NAMALWA (cell line): ENCODE measurements at regions not wholly inside any gene's neighbourhood (a gene's known extent, or its start where the extent isn't known, plus 50 kb on each side); places are given as distances from the start of the nearest gene placed in this dataset.
A peak's percentile ranks its signal among the peaks of the same experiment; 100 is the strongest.

Experiments
- DNase-seq: peaks from one replicate; pipeline ENCODE4 v3.0.0-alpha.2; 2015; ENCODE audit warnings: low spot score

DNA sequence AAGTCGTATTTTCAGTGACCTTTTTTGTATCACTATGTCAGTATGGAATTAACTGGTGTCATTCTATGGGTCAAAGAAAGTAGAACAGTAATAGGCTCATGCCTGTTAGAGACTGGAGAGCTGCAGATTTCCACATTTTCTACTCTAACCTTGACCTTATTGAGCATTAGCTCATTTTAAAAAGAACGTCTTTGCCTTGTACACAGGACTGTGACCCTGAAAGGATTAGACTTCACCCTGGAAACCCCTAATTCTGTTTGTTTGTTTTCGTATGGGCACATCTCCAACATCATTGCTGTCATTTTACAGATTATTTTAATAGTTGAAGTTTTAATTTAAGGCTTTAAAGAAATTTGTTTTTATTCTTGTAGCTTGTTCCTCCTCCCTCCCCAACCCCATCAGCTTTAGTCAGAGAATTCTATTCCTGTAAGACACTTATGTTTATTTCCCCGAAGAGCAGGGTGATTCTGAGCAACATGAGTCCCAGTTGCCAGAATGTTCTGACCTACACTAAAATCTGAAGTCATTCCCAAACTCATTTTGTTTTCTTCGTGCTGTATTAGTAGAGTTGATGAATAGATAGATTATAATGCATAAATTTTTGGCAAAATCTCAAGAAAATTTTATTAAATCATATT lies 451.3 kb downstream of the FOXG1 start:
- DNase-seq, result no peak

DNA sequence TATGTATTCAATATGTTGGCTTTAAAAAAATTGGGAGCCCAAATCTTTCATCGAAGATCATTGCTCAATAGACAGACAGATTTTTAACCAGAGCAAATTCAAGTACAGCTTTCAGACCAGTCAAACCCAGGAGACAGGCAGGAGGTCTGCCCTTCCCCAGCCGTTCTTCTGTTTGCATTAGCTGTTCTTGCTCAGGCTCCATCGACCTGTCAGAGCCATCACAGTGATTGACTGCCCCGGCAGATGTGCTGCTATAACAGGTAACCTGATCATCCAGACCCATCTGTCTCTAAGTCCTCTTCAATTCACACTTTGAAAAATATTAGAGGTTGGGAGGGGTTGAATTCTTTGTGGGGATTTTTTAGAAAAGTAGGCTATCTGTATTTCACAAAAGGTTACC lies 453.5 kb downstream of the FOXG1 start:
- no peak for DNase-seq

DNA sequence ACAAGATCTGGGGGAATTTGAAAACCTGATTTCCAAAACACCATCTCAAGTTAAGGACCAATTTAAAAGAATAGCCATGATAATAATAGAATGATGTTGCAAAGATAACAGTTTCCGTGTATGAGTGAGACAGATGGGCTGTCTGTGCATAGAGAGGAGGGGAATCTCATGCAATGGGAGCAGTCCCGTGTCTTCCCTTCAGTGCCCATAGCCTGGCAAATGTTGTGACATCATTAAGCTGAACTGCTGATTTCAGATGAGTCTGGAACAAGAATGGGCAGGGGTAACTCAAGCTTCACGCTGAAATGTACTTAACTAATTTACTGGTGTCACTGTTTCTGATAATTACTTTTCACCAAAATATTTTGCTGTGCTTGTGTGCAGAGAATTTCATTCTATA lies 454.0 kb downstream of the FOXG1 start:
- DNase-seq, result no peak

DNA sequence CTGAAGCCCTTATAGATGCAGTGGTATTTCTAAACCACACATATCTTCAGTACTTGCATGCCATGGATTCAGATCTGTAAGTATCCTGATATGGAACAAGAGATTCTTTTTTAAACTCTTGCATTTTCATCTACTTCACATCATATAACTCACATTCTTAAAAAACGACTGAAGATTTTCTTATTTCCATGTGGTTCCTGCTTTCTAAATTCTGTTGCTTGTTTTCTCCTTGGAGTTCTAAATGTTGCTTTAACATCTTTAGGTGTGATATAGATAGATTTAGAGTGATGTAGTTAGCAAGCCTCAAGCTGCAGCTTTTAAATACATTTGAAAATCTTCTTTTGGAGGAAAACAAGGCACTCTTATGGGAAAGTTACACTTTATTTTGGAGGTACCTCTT lies 455.4 kb downstream of the FOXG1 start:
- DNase-seq, result no peak

DNA sequence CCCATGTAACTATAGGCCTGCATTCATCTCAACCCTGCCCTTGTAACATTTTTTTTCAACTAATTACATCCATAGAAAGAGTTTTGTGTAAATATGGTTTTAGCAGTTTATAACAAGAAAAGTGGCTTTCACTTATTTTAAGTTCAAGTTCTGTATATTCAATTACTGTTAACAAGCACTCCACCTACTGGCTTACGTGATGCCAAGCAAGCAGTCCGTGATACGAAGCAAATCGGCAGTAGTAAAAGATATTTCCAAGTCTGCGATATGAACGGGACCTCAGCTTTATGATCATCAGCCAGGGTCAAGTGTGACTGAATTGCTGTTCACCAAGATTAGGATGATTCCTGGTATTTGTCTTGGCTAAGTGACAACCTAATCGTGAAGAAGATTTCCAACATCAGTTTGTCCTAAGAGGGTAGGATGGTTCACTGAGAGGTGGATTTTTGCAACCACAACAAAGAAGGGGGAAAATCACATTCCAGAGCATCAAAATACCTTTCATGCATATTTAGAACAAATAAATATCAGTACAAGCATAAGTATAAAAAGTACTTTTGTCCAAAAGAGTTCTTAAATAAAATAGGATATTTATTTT lies 456.2 kb downstream of the FOXG1 start:
- DNase-seq, result peak; percentile 16

DNA sequence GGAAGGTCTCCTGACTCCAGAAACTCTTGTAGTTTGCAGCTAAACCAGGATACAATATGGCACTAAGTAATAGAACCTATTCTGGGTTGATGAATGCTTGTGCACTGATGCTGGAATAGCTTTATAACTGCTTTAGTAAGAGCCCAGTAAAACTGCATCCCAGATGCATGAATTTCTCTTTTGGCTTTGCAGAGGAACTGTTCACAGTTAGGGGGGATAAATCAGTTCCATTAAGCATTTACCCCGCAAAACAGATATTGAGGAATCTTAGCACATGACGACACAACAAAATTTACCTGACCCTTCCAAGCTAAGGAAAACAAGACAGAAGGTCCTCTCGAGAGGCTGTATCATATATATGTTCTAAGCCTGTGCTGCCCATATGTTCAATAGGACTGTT lies 457.4 kb downstream of the FOXG1 start:
- DNase-seq, result no peak

DNA sequence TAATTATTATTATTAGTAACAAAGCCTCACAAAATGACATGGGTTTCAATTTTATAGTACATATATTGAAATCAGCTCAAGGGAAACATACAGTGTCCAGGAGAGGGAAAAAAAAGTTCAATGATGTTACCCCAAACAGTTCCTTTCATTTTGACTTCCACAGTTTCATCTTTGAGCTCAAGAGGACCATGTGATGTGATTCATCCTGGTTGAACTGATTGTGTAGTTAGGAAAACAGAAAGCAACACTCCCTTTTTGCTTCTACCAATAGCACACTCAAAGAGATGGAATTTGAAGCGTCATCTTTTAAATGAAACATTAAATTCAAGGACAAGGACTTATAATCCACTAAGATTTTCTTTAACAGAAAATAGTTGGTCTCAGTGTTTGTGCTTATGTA lies 461.0 kb downstream of the FOXG1 start:
- DNase-seq, result no peak

DNA sequence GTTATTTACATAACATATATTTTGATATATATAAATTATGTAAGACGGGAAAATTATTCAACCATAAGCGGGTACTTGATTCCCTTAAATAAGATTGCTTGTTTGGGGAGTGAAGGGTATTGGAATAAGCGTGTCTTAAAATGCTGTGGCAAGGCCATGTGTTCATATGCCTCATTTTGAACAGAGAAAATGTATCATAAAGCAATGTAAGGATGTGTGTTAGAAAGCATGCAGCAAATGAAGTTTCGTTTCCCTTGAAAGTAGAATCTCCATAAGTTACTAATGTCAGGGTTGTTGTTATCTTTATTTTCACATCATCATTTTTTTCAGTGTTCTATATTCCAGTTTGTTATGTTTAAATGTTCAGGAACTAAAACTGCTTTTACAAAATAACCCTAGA lies 465.6 kb downstream of the FOXG1 start:
- DNase-seq, result no peak

DNA sequence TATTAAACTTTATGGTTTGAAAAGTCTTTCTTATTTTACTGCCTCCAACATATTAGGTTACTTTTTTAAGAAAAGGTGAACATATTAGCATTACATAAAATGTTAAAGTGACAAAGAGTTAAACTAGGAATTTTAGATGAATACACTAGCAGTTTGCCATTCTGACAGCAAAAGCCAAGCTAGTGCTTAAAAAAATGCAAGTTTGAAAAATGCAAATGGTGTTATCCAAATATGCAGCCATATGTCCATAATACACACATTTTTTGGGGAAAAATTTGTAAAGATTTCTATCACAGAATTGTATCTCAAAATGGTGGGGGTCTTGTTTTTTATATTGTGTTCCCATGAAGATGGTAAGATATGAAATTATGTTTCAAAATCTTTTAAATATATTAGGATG lies 466.1 kb downstream of the FOXG1 start:
- no peak for DNase-seq

DNA sequence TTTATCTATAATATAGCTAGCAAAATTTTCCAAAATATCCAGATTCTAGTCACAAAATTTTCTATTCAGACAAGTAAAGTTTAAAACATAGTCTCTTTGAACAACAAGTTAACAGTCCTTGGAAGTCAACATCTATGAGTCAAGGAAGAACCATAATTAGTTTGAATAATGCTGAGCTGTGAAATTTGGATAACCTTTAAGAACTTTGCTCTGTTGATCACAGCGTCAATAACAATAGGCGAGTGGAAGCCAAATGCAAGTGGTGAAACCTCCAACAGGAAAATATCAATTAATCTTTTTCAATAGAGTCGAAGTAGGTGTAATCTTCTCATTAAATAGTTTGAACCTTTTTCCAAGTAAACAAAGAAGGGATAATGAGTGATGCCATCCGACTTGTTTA lies 466.6 kb downstream of the FOXG1 start:
- DNase-seq, result no peak

DNA sequence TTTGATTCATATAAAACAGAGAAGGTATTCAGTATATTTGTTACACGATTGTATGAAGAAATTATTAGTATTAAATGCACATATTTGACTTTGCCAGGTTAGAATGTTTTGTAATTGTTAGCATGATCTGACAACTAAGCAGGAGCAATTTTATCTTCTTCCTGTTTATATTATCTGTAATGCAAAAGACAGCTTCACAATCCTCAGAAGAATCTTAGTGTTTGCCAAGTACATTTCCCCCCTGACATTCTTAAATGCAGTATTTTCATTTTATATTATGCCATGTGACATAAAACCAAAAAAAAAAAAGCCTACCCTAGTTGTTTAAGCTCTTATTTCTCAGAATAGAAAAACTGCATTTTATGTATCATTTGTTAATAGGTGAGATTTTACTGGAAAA lies 469.4 kb downstream of the FOXG1 start:
- no peak for DNase-seq

DNA sequence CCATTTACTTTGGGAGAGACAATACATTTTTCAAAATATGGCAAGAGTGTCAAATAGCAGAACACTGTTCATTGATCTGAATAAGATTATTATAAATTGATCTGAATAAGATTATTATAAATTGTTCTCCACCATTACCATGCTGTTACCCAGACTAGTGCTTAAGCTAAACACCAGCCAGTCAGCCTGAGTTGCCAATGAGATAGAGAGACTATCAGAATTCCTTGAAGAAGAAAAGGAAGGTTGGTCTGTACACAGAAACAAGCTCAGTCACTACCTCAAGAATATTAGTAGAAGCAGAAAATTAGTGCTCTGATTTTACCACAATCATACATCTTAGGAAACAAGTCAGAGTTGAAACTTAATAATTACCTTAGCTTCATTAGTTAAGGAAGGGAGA lies 469.8 kb downstream of the FOXG1 start:
- DNase-seq, result no peak

DNA sequence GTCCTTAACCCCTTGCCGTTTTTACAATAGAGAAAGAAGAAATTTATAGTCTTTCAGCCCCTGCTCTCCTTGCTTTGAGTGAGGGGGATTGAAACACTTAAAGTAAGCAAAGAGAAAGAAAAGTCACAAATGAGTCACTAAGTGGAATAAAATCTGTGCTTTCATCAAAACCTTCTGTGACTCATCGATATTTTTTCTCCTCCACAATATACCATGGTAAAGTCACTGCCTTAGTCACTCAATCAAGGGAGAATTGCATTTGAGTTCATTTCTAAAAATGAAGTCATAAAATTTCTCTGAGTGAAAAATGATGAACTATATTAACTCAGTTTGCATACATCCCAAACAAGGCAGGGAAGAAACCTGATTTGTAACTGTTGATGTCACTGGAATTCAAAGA lies 470.3 kb downstream of the FOXG1 start:
- DNase-seq, result no peak

DNA sequence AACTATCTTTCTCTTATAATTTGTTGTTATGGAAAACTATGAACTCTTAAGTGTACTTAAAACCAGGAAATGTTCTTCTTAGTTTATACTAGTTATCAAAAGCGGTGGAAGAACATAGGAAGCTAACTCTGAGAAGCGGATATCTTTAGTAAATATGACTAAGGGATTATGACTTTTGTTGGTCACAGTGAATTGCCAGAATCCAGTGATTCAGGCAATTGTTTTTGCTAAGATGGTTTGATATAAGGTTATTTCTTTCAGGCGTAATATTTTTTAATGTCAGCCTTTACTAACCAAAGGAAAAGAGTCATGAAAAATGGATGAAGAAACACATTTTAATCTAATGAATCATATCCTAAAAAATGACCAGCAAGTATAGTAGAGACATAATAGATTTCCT lies 473.5 kb downstream of the FOXG1 start:
- DNase-seq, result no peak

DNA sequence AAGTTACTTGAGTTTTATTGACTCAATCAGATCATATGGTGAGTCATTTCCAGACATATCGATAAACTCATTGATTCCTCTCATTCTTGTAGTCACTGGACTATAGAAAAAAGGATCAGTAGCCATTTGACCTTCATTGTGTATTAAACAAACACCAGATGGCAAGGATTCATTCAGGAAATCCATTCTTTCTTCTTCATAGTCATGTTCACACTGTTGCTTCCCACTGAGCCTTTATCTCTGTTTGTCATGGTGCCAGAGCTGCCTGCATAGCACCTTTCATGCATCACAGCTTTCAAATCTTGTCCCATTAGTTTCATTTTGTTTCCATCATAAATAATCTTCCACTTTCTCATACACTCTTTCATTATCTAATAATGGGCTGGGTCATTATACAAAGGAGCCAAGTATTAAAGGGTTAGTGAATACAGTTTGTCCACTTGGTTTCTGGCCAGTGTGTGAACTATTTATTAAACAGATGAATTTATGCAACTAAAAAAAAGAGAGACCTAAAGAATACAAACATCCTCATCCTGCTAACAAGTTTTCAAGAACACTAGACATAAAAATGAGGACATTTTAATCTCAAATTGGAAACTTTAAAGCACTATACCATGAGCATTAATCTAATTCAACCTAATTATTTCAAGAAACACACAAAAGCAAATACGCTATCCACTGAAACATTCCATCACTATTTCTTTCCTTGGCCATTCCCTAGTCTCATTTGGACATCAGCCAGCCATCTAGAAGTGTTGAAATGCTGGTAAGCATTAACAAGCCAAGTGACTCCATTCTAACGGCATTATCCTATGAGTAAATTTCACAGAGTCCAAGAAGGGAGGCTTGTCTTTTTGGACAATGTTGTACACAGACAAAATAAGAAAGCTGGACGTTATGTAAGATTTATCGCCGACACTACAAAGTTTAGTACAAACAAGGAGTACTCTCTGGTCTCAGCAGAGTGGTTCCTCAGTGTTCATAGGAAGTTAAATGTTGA lies 476.5 kb downstream of the FOXG1 start:
- DNase-seq, result no peak

DNA sequence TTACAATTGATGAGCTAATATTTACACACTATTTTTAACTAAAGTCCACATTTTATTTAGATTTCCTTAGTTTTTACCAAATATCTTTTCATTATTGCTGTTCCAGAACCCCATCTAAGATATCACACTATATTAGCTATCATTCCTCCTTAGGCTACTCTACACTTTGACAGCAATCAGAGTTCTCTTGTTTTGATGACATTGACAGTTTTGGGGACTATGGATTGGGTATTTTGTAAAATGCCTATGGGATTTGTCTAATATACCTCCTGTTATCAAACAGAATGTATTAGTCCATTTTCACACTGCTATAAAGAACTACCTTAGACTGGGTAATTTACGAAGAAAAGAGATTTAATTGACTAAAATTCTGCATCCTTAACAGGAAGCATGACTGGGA lies 489.1 kb downstream of the FOXG1 start:
- no peak for DNase-seq

DNA sequence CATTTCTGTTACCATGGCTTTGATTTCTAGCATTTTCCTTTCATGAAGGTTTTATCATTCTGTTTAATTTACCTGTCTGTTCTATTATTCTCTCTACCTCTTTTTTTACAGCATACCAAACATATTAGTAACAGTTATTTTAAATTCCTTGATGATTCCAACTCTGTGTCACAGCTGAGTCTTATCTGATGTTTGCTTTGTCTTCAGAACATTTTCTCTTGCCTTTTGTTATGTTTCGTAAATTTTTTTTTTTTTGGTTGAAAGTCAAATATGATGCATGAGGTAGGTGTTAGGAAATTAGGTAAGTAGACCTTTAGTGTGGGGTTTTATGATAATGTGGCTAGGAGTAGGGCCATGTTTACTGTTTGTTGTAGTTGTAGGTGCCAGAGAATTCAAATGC lies 496.4 kb downstream of the FOXG1 start:
- DNase-seq, result no peak

DNA sequence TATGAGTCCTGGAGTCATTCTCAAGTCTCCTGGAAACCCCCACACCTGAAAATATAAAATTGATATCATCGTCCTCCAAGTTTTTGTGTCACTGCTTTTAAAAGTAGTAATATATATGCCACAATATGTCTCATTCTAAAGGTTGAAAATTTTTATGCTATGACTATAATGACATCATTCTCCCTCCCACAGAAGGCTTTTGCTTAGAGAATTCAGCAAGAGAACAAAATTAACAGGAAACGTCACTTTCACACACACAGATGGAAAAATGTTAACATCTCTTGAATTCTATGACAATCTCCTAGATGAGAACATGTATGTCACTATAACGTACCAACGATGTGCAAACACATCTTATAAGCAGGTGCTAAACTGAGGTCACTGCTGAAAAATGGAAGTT lies 498.3 kb downstream of the FOXG1 start:
- DNase-seq, result no peak

DNA sequence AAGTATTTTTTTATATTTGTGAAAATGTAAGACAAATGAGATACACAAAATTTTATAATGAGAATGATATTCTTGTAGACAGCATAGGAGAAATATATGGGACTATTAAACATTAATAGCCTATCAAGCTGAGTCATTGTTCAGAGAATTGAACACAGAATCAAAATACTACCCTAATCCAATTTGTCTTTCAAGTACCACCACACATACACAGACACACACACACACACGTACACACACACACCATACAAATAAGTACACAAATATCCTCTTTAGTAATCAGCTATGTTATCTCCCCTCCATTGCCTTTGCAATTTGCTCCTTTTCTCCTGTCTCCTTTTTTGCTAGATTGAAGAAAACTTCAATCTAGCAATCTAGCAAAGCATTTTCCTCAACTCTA lies 499.3 kb downstream of the FOXG1 start:
- no peak for DNase-seq

DNA sequence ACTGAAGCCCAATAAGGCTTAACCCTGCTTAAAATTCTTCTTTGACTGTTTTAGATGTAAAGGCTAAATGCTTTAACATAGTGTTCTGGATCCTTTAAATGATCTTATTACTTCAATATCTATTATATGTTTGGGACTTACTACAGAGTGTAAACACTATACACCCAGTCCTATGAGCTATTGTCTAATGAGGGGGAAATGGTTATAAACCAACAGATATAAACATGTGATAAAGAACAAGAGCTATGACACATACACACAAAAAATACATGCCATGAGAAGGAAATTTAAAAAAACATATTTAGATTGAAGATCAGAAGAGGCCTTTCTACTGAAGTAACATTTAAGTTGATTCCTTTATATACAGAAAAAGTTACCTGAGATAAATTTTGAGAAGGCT lies 505.1 kb downstream of the FOXG1 start:
- no peak for DNase-seq

DNA sequence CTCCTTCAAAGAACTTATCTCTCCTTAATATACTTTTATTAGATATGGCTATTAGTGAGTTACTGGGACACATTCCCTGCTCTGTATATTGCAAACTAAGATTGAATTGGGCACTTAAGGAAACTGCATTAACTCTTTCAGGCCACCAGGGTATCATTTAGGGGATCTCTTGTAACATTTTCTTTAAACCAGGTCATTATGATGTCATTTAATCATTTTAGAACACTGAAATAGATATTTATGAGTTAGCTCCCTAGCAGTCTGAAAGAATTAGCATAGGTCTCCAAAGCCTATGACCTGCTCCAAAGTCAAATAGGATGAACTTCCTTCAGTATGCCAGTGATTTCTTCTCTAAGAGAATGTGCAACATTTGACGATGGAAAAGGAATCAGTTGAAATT lies 506.9 kb downstream of the FOXG1 start:
- DNase-seq, result no peak

DNA sequence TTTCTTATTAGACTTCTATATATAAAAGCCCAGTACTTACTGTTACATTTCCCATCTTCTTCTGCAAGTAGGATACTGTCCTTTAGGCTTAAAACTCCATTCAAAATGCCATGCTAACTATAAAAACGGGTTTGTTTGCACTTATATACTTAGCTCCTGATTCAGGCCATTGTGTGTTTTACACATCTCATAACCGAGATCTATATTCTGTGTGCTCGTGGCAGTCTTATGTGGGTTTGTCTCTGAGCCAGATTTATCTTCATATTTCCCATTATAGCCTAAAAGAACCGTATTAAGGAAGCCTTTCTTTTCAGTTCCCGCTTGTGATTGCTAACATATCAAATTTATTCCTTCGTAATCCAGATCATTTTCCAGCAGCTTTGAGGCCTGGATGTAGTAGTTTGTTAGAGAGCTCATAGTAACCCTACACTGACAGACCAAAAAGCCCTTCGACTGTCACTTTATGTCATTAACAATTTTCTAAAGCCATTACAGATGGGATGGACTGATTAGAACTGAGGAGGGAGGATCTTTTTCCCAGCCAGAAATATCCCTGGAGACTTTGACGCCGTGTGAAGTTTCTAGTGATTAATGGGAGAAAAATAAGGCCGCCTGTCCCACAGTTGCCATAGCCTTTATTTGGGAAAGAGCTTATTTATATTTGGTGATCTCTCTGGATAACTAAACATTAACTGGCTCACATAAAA lies 508.5 kb downstream of the FOXG1 start:
- no peak for DNase-seq
